Glutamatergic neuron (in vitro differentiated cells): ENCODE measurements at regions not wholly inside any gene's neighbourhood (a gene's known extent, or its start where the extent isn't known, plus 50 kb on each side); places are given as distances from the start of the nearest gene placed in this dataset.
"Not testable (repeated sequence)": the region's sequence is repeated elsewhere in the genome, so short reads cannot be mapped to it uniquely, and the experiment has no call there.

ENCODE experiments used
- DNase-seq: peaks from one replicate; pipeline ENCODE4 v3.0.0; 2022
- H3K27ac Mint-ChIP-seq: one replicate; pipeline ENCODE4 v1.8.0; 2020; ENCODE audit warnings: mild to moderate bottlenecking, mixed read lengths, inconsistent platforms; ENCODE audit not compliant: unreplicated experiment
- H3K27me3 Mint-ChIP-seq: one replicate; pipeline ENCODE4 v1.8.0; 2020; ENCODE audit warnings: mild to moderate bottlenecking, moderate library complexity, mixed read lengths, inconsistent platforms; ENCODE audit not compliant: unreplicated experiment
- H3K36me3 Mint-ChIP-seq: one replicate; pipeline ENCODE4 v1.8.0; 2020; ENCODE audit warnings: mild to moderate bottlenecking, mixed read lengths, inconsistent platforms; ENCODE audit not compliant: unreplicated experiment
- H3K4me1 Mint-ChIP-seq: one replicate; pipeline ENCODE4 v1.8.0; 2020; ENCODE audit warnings: mild to moderate bottlenecking, low read depth, mixed read lengths, inconsistent platforms; ENCODE audit not compliant: unreplicated experiment
- H3K4me3 Mint-ChIP-seq: one replicate; pipeline ENCODE4 v1.8.0; 2020; ENCODE audit warnings: mild to moderate bottlenecking, mixed read lengths, inconsistent platforms; ENCODE audit not compliant: unreplicated experiment
- H3K9me3 Mint-ChIP-seq: one replicate; pipeline ENCODE4 v1.8.0; 2020; ENCODE audit warnings: mild to moderate bottlenecking, moderate library complexity, mixed read lengths, inconsistent platforms; ENCODE audit not compliant: unreplicated experiment
- TF ChIP-seq, protein P1 (sequence below): fragments of 200-600 bp; sonication (generic); IDR thresholded peaks from one replicate; pipeline ENCODE4 v1.5.0; 2021; ENCODE audit not compliant: partially characterized antibody, unreplicated experiment

DNA sequence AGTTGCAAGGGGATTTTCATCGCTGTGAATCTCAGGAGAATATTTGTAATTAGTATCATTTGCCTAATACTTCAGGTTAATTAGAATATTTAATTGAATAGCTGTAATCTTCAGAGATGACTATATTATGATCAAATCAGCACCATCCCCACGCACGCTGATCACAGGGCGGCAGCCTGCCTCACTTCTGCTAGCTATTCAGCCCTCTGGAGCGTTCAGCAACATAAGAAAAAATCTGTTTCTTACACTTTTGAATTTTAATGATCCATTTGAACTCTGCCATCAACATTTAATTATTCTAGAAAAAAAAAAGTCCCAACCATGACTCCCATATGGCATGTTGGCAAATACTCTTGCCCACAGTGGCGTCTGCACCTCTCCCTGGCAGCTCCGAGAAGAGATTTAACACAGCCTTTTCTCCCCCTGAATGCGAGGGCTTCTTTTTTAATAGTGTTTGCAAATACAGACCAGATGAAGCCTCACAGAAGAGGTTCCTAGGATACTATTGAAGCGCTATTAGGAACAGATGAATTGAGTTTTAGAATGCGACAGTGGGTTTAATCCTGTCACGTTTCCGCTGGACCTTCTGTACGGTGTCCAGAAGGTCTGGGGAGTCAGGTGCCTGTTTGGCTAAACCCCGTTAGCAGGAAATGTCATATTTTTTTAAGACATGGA lies 731.9 kb upstream of the SALL3 start:
- no peaks in the 10 kb centered on the region for H3K9me3 Mint-ChIP-seq
- no peak overlapping the region for H3K27ac Mint-ChIP-seq
- no peak for DNase-seq
- H3K27me3 Mint-ChIP-seq, result no peaks in the 10 kb centered on the region
- TF ChIP-seq, protein P1, sequence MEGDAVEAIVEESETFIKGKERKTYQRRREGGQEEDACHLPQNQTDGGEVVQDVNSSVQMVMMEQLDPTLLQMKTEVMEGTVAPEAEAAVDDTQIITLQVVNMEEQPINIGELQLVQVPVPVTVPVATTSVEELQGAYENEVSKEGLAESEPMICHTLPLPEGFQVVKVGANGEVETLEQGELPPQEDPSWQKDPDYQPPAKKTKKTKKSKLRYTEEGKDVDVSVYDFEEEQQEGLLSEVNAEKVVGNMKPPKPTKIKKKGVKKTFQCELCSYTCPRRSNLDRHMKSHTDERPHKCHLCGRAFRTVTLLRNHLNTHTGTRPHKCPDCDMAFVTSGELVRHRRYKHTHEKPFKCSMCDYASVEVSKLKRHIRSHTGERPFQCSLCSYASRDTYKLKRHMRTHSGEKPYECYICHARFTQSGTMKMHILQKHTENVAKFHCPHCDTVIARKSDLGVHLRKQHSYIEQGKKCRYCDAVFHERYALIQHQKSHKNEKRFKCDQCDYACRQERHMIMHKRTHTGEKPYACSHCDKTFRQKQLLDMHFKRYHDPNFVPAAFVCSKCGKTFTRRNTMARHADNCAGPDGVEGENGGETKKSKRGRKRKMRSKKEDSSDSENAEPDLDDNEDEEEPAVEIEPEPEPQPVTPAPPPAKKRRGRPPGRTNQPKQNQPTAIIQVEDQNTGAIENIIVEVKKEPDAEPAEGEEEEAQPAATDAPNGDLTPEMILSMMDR, result no peak
- no peak overlapping the region for H3K4me3 Mint-ChIP-seq
- no peaks in the 10 kb centered on the region for H3K36me3 Mint-ChIP-seq
- no peaks in the 10 kb centered on the region for H3K4me1 Mint-ChIP-seq

DNA sequence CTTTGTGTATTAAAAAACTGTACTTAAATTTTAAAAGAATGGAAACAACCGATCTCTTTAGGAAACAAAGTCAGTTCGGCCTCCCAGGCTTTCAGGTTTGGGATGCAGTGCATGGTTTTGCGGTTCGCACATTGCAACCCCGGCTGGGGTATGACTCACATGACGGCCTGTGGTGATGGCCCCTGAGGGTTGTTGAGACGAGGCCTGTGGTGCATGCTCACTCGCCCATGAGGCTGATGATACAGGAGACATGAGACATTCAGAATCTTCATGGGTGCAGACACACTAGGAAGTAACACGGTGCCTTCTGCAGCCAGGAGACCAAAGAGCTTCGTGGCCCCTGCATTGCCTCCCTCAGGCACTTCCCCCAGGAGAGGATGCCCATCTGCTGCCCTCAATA lies 724.6 kb upstream of the SALL3 start:
- Mint-ChIP-seq H3K27ac (no peak overlapping the region), H3K4me1 (no peaks in the 10 kb centered on the region), H3K9me3 (peaks cover 1% of the 10 kb centered on the region), H3K27me3 (no peaks in the 10 kb centered on the region), H3K36me3 (no peaks in the 10 kb centered on the region), H3K4me3 (no peak overlapping the region)
- TF ChIP-seq, protein P1, result no peak
- DNase-seq, result no peak

DNA sequence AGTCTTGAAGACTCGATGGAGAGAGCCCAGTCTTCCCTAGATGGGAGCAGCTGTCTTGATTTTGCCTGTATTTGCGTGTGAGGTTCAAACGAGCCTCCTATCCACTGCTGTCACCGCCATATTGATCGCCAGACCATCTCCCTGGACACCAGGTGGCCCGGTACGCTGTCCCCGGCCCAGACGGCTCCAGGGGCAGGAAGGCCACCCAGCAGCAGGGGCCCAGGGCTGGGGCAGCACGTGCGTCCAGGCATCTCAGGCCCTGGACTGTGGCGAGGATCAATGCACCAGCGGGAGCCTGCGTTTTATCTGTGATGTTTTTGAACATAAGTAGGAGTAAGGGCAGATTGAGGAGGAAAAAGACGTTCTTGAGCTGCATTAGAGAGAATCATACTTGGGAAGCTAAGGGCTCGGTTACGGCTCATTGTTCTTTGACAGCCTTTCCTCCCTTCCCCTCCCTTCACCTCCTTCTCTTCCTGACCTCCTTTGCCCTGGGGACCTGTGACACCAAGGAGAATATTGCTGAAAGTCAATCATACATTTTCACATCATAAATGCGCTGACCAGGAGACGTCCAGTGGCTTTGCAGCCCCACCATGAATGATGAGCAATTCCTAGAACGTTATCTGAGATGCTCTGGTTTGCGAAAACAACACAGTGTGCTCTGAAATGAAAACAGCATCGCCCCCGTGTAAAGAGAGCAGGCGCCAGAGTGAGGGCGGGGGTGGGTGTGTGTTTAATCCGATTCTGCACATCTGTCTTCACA lies 711.2 kb upstream of the SALL3 start:
- no peaks in the 10 kb centered on the region for H3K36me3 Mint-ChIP-seq
- H3K4me3 Mint-ChIP-seq, result no peak overlapping the region
- peaks cover 3% of the 10 kb centered on the region for H3K27me3 Mint-ChIP-seq
- no peaks in the 10 kb centered on the region for H3K9me3 Mint-ChIP-seq
- peak overlapping the region; percentile 59 for H3K27ac Mint-ChIP-seq
- TF ChIP-seq, protein P1, result no peak
- peaks cover 4% of the 10 kb centered on the region for H3K4me1 Mint-ChIP-seq
- DNase-seq, result no peak

DNA sequence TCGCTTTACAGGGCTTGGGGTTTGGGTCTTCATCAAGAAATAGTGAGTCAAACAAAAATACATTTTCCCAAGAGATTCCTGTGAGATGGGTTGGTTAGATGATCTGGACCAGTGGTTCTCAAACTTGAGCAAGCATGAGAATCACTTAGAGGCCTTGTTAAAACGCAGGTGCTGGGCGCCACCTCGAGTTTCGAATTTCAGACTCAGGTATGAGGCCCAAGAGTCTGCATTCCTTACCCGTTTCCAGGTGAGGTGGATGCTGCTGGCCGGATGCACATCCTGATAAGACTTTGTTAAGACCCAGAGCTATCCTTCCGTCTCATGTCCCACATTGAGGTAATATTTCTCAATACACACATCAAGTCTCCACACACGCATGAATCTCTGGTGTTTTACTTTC lies 707.8 kb upstream of the SALL3 start:
- Mint-ChIP-seq H3K27ac (no peak overlapping the region), H3K4me1 (peaks cover 4% of the 10 kb centered on the region), H3K36me3 (peaks cover 12% of the 10 kb centered on the region), H3K27me3 (peaks cover 3% of the 10 kb centered on the region), H3K9me3 (peaks cover 5% of the 10 kb centered on the region), H3K4me3 (no peak overlapping the region)
- TF ChIP-seq, protein P1, result no peak
- no peak for DNase-seq

DNA sequence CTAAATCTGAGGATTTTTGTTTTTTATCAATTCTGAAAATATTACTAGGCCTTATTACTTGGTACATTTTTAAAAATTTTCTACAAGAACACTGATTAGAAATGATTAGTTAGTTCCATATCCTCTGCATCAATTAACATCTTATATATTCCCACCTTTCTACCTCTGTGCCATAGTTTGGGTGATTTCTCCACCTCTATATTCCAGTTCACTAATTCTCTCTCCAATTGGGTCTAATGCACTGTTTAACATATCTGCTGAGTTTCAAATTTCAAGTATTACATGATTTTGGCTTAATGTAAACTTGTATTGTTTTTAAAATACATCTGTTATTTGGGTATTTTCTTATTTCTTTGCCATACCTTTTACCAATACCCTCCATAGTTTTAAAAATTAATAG lies 705.7 kb upstream of the SALL3 start:
- H3K4me3 Mint-ChIP-seq, result no peak overlapping the region
- peaks cover 12% of the 10 kb centered on the region for H3K36me3 Mint-ChIP-seq
- TF ChIP-seq, protein P1, result no peak
- H3K4me1 Mint-ChIP-seq, result no peaks in the 10 kb centered on the region
- H3K27ac Mint-ChIP-seq, result no peak overlapping the region
- peaks cover 1% of the 10 kb centered on the region for H3K27me3 Mint-ChIP-seq
- DNase-seq, result no peak
- peaks cover 5% of the 10 kb centered on the region for H3K9me3 Mint-ChIP-seq

DNA sequence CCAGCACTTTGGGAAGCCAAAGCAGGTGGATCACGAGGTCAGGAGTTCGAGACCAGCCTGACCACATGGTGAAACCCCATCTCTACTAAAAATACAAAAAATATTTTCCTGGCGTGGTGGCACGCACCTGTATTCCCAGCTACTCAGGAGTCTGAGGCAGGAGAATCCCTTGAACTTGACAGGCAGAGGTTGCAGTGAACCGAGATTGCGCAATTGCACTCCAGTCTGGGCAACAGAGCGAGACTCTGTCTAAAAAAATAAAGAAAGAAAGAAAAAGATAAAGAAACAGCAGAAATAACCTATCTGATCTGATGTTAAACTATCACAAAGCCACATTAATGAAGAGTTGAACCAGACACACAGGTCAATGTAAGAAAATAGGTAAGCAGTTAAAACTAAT lies 696.2 kb upstream of the SALL3 start:
- H3K27ac Mint-ChIP-seq, H3K9me3 Mint-ChIP-seq, H3K36me3 Mint-ChIP-seq, H3K4me3 Mint-ChIP-seq, H3K27me3 Mint-ChIP-seq, DNase-seq, H3K4me1 Mint-ChIP-seq: not testable (repeated sequence)
